Sigmoid colon (tissue), 6 donors: ENCODE measurements at regions not wholly inside any gene's neighbourhood (a gene's known extent, or its start where the extent isn't known, plus 50 kb on each side); places are given as distances from the start of the nearest gene placed in this dataset.
"Not testable (repeated sequence)": the region's sequence is repeated elsewhere in the genome, so short reads cannot be mapped to it uniquely, and the experiment has no call there.

Experiments used
- DNase-seq: peaks from one replicate; pipeline ENCODE4 v3.0.0-alpha.2; 2019
- H3K27ac ChIP-seq, 4 donors: fragments of 200-600 bp; sonication (generic); one replicate each; pipeline ENCODE4 v1.5.1; 2016 to 2019; ENCODE audit warnings: mild to moderate bottlenecking in 1 of 4
- H3K27me3 ChIP-seq, 3 donors: fragments of 200-600 bp; sonication (generic); one replicate each; pipeline ENCODE4 v1.5.1; 2019; ENCODE audit warnings: mild to moderate bottlenecking in 1 of 3
- H3K36me3 ChIP-seq, 4 donors: fragments of 200-600 bp; sonication (generic); one replicate each; pipeline ENCODE4 v1.5.1; 2016 to 2019
- H3K4me1 ChIP-seq, 4 donors: fragments of 200-600 bp; sonication (generic); one replicate each; pipeline ENCODE4 v1.5.1; 2017 to 2019
- H3K4me3 ChIP-seq, 4 donors: fragments of 200-600 bp; sonication (generic); one replicate each; pipeline ENCODE4 v1.5.1; 2017 to 2019; ENCODE audit warnings: mild to moderate bottlenecking in 2 of 4, moderate library complexity in 1 of 4
- H3K9me3 ChIP-seq, 4 donors: fragments of 200-600 bp in 3 of 4; sonication (generic) in 3 of 4; one replicate each; pipeline versions ENCODE4 v1.5.1 to v1.6.1; 2013 to 2019
- CTCF ChIP-seq, 4 experiments: fragments of 450-650 bp in 3 of 4; fragments of 200-600 bp in 1 of 4; IDR thresholded peaks; one replicate each; pipeline ENCODE4 v1.5.1; 2016 to 2019; ENCODE audit warnings: antibody characterized with exemption in 4 of 4, mild to moderate bottlenecking in 3 of 4, moderate library complexity in 2 of 4
- EP300 ChIP-seq, 4 donors: sonication (generic); formaldehyde crosslinking; IDR thresholded peaks; one replicate each; pipeline ENCODE4 v1.6.1; 2017; ENCODE audit warnings: antibody characterized with exemption in 4 of 4
- POLR2A ChIP-seq, 2 donors: fragments of 450-650 bp; IDR thresholded peaks; one replicate each; pipeline ENCODE4 v1.6.1; 2016; ENCODE audit warnings: antibody characterized with exemption in 2 of 2, mild to moderate bottlenecking in 2 of 2, moderate library complexity in 2 of 2
- POLR2AphosphoS5 ChIP-seq, 4 donors: sonication (generic); formaldehyde crosslinking; IDR thresholded peaks; one replicate each; pipeline ENCODE4 v1.6.1; 2017; ENCODE audit warnings: antibody characterized with exemption in 4 of 4
- WGBS, 2 donors: extraction: QIAGEN DNeasy Blood & Tissue Kit; methylation state at CpG; one replicate each; pipeline ENCODE4 v1.1.7; 2013; 5-methylcytosine and 5-hydroxymethylcytosine counted together
- intact Hi-C: fragments of 100-400 bp; cut with DNase I; formaldehyde crosslinking; loops from one replicate; pipeline ENCODE4 v1.15.1; 2023
- donor health status: healthy with polysubstance abuse.
- donor health status: healthy.

DNA sequence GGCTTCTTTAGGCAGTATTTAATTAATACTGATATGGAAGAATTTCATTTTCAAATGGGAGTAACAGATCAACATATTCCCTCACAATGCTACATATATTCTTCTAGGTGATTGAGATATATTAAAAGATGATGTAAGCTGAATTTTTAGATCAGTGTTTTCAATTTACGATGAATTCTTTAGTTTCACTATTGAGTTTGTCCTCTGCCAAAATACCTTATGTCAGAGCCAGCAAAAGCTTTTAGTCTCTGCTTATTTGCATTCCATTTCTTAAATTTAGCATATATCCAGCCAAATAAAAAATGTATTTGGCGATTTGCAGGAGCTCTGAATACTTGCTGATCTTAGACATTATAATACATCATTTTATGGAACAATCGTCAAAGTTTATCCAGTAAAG lies 144.3 kb downstream of the MOSPD2 start:
- 88% methylated on average over 3 of the region's 3 CpGs for WGBS, 2 donors
- H3K27me3 ChIP-seq: no peaks in the 10 kb centered on the region
- intact Hi-C loops: no loop called here
- no peaks in the 10 kb centered on the region for H3K4me1 ChIP-seq
- no peak for DNase-seq
- no peak overlapping the region for H3K27ac ChIP-seq
- H3K36me3 ChIP-seq: no peaks in the 10 kb centered on the region
- H3K9me3 ChIP-seq: no peaks in the 10 kb centered on the region
- TF ChIP-seq CTCF (IDR thresholded peaks at IDR 0.05): no peak
- no peak for TF ChIP-seq POLR2A (IDR thresholded peaks at IDR 0.05)
- TF ChIP-seq EP300 (IDR thresholded peaks at IDR 0.05): no peak
- no peak for TF ChIP-seq POLR2AphosphoS5 (IDR thresholded peaks at IDR 0.05)
- no peak overlapping the region for H3K4me3 ChIP-seq

GRCh38 chrX:15016051-15016450 lies 142.8 kb downstream of the MOSPD2 start:
- intact Hi-C loops: no loop called here
- 90 to 91% methylated on average over 1 of the region's 1 CpG for WGBS, 2 donors
- no peaks in the 10 kb centered on the region for H3K36me3 ChIP-seq
- no peaks in the 10 kb centered on the region for H3K27me3 ChIP-seq
- TF ChIP-seq POLR2A (IDR thresholded peaks at IDR 0.05) (no peak), CTCF (IDR thresholded peaks at IDR 0.05) (no peak), EP300 (IDR thresholded peaks at IDR 0.05) (no peak), POLR2AphosphoS5 (IDR thresholded peaks at IDR 0.05) (no peak)
- no peak for DNase-seq
- no peak overlapping the region for H3K4me3 ChIP-seq
- H3K27ac ChIP-seq: no peak overlapping the region
- no peaks in the 10 kb centered on the region for H3K4me1 ChIP-seq
- no peaks in the 10 kb centered on the region for H3K9me3 ChIP-seq

GRCh38 chrX:15014281-15014680 lies 141.1 kb downstream of the MOSPD2 start:
- Histone ChIP-seq H3K4me3 (no peak overlapping the region), H3K27me3 (no peaks in the 10 kb centered on the region), H3K27ac (no peak overlapping the region), H3K4me1 (no peaks in the 10 kb centered on the region), H3K36me3 (no peaks in the 10 kb centered on the region), H3K9me3 (no peaks in the 10 kb centered on the region)
- intact Hi-C loops: no loop called here
- no peak for DNase-seq
- TF ChIP-seq EP300 (IDR thresholded peaks at IDR 0.05): no peak
- TF ChIP-seq POLR2A (IDR thresholded peaks at IDR 0.05): no peak
- TF ChIP-seq POLR2AphosphoS5 (IDR thresholded peaks at IDR 0.05): no peak
- TF ChIP-seq CTCF (IDR thresholded peaks at IDR 0.05): no peak
- WGBS, 2 donors: 87 to 92% methylated on average over 2 of the region's 2 CpGs

- H3K4me1 ChIP-seq: no peaks in the 10 kb centered on the region
- intact Hi-C loops: no loop called here
- no peaks in the 10 kb centered on the region for H3K36me3 ChIP-seq
- no peak for TF ChIP-seq EP300 (IDR thresholded peaks at IDR 0.05)
- no peak for TF ChIP-seq POLR2A (IDR thresholded peaks at IDR 0.05)
- no peak for TF ChIP-seq CTCF (IDR thresholded peaks at IDR 0.05)
- TF ChIP-seq POLR2AphosphoS5 (IDR thresholded peaks at IDR 0.05): no peak
- no peaks in the 10 kb centered on the region for H3K27me3 ChIP-seq
- H3K27ac ChIP-seq: no peak overlapping the region
- DNase-seq: no peak
- 74 to 83% methylated on average over 1 of the region's 1 CpG for WGBS, 2 donors
- H3K4me3 ChIP-seq: no peak overlapping the region
- no peaks in the 10 kb centered on the region for H3K9me3 ChIP-seq
These were observed 140.2 kb downstream of the MOSPD2 start for GRCh38 chrX:15013461-15013860.

GRCh38 chrX:14997271-14997670 lies 124.0 kb downstream of the MOSPD2 start:
- Histone ChIP-seq H3K4me1 (no peaks in the 10 kb centered on the region), H3K4me3 (no peak overlapping the region), H3K36me3 (no peaks in the 10 kb centered on the region), H3K9me3 (no peaks in the 10 kb centered on the region), H3K27me3 (no peaks in the 10 kb centered on the region), H3K27ac (no peak overlapping the region)
- TF ChIP-seq EP300 (IDR thresholded peaks at IDR 0.05) (no peak), POLR2A (IDR thresholded peaks at IDR 0.05) (no peak), CTCF (IDR thresholded peaks at IDR 0.05) (no peak), POLR2AphosphoS5 (IDR thresholded peaks at IDR 0.05) (no peak)
- intact Hi-C loops: no loop called here
- 85 to 87% methylated on average over 2 of the region's 2 CpGs for whole genome bisulfite sequencing, 2 donors
- no peak for DNase-seq

- H3K4me1 ChIP-seq, H3K9me3 ChIP-seq, intact Hi-C loops, H3K36me3 ChIP-seq, DNase-seq, H3K27me3 ChIP-seq, H3K27ac ChIP-seq, H3K4me3 ChIP-seq: not testable (repeated sequence)
- WGBS, 2 donors: 95 to 96% methylated on average over 5 of the region's 5 CpGs
These were observed 111.2 kb downstream of the MOSPD2 start for GRCh38 chrX:14984425-14984824.
